ENCODE measurements at regions not wholly inside any gene's neighbourhood (a gene's known extent, or its start where the extent isn't known, plus 50 kb on each side); places are given as distances from the start of the nearest gene placed in this dataset.

DNA sequence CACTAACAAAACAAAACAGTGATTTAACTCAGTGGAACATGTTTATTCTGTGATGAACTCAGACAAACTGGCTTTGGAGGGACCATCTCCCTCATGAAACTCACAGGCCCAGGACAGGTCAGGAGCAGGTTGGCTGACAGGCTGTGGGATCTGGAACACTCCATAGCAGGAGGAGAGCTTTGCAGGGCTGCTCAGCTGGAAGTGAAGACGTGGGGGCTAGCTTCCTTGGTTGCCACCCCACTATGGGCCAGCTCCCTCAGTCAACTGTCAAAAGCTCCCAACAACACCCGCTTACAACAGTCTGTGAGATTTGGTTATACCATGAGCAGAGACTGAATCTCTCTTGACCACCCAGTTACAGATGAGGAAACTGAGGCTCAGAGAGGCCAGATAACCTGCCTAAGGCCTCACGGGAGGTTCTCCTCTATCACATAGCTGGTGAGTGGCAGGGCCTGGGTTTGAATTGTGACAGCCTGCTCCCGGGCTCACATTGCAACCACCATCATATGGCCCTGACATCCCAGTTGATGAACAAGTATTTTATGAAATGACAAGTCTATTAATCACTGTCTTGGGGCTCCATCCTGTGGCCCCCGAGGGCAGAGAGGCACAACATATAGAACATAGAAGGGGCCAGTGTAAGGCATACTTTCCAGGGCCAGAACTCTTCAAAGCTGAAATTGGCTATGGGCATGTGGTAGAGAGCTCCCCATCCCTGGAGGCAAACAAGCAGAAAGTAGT lies 473.4 kb downstream of the MN1 start:
- TF ChIP-seq, protein P1, sequence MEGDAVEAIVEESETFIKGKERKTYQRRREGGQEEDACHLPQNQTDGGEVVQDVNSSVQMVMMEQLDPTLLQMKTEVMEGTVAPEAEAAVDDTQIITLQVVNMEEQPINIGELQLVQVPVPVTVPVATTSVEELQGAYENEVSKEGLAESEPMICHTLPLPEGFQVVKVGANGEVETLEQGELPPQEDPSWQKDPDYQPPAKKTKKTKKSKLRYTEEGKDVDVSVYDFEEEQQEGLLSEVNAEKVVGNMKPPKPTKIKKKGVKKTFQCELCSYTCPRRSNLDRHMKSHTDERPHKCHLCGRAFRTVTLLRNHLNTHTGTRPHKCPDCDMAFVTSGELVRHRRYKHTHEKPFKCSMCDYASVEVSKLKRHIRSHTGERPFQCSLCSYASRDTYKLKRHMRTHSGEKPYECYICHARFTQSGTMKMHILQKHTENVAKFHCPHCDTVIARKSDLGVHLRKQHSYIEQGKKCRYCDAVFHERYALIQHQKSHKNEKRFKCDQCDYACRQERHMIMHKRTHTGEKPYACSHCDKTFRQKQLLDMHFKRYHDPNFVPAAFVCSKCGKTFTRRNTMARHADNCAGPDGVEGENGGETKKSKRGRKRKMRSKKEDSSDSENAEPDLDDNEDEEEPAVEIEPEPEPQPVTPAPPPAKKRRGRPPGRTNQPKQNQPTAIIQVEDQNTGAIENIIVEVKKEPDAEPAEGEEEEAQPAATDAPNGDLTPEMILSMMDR (IDR thresholded peaks at IDR 0.05; ENCODE audit: control extremely low read depth in 1 of 3, insufficient read depth in 1 of 3, low read depth in 1 of 3, low read length in 3 of 3): no peak
- TF ChIP-seq POLR2A (IDR thresholded peaks at IDR 0.05; ENCODE audit: control extremely low read depth in 1 of 2, low read depth in 2 of 2, low read length in 2 of 2): no peak
- peak; percentile 89; the same call in 1 of the 2 replicates for TF ChIP-seq KDM1A (IDR thresholded peaks at IDR 0.05; ENCODE audit: borderline replicate concordance, low read length)
- TF ChIP-seq, protein P2, sequence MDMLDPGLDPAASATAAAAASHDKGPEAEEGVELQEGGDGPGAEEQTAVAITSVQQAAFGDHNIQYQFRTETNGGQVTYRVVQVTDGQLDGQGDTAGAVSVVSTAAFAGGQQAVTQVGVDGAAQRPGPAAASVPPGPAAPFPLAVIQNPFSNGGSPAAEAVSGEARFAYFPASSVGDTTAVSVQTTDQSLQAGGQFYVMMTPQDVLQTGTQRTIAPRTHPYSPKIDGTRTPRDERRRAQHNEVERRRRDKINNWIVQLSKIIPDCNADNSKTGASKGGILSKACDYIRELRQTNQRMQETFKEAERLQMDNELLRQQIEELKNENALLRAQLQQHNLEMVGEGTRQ (IDR thresholded peaks at IDR 0.05; ENCODE audit: low read length): no peak
- TF ChIP-seq SIRT6 (IDR thresholded peaks at IDR 0.05; ENCODE audit: low read length): no peak

All from H1 (cell line).